ENCODE measurements at regions not wholly inside any gene's neighbourhood (a gene's known extent, or its start where the extent isn't known, plus 50 kb on each side); places are given as distances from the start of the nearest gene placed in this dataset.

GRCh38 chr6:118744261-118744941 lies 93.0 kb upstream of the CEP85L start:
- H3K9me3 ChIP-seq: no peaks in the 10 kb centered on the region
- H3K4me1 ChIP-seq: no peaks in the 10 kb centered on the region
- intact Hi-C loops (cut with DNase I; ENCODE audit: low total_unique reads): no loop called here
- H3K27ac ChIP-seq: no peak overlapping the region
- TF ChIP-seq POLR2A (IDR thresholded peaks at IDR 0.05) (no peak), CTCF (IDR thresholded peaks at IDR 0.05) (no peak)
- no peak for DNase-seq
- H3K4me3 ChIP-seq: no peak overlapping the region
- H3K36me3 ChIP-seq: no peaks in the 10 kb centered on the region
- no peaks in the 10 kb centered on the region for H3K27me3 ChIP-seq

- Histone ChIP-seq H3K4me3 (no peak overlapping the region), H3K36me3 (no peaks in the 10 kb centered on the region), H3K27ac (no peak overlapping the region), H3K9me3 (no peaks in the 10 kb centered on the region), H3K27me3 (no peaks in the 10 kb centered on the region), H3K4me1 (no peaks in the 10 kb centered on the region)
- no peak for DNase-seq
- TF ChIP-seq POLR2A (IDR thresholded peaks at IDR 0.05): no peak
- TF ChIP-seq CTCF (IDR thresholded peaks at IDR 0.05): no peak
- intact Hi-C loops (cut with DNase I; ENCODE audit: low total_unique reads): no loop called here
Observed at GRCh38 chr6:118743746-118744145, 92.4 kb upstream of the CEP85L start.

- Histone ChIP-seq H3K27me3 (no peaks in the 10 kb centered on the region), H3K9me3 (no peaks in the 10 kb centered on the region), H3K36me3 (no peaks in the 10 kb centered on the region), H3K4me3 (no peak overlapping the region), H3K27ac (no peak overlapping the region), H3K4me1 (no peaks in the 10 kb centered on the region)
- TF ChIP-seq POLR2A (IDR thresholded peaks at IDR 0.05) (no peak), CTCF (IDR thresholded peaks at IDR 0.05) (no peak)
- DNase-seq: no peak
- intact Hi-C loops (cut with DNase I; ENCODE audit: low total_unique reads): no loop called here
Observed at GRCh38 chr6:118740372-118740771, 89.0 kb upstream of the CEP85L start.

- Histone ChIP-seq H3K9me3 (no peaks in the 10 kb centered on the region), H3K27ac (no peak overlapping the region), H3K4me3 (no peak overlapping the region), H3K4me1 (no peaks in the 10 kb centered on the region), H3K36me3 (no peaks in the 10 kb centered on the region), H3K27me3 (no peaks in the 10 kb centered on the region)
- intact Hi-C loops (cut with DNase I; ENCODE audit: low total_unique reads): no loop called here
- DNase-seq: no peak
- TF ChIP-seq POLR2A (IDR thresholded peaks at IDR 0.05) (no peak), CTCF (IDR thresholded peaks at IDR 0.05) (no peak)
Observed at GRCh38 chr6:118739696-118740353, 88.4 kb upstream of the CEP85L start.

GRCh38 chr6:118736440-118736839 lies 85.0 kb upstream of the CEP85L start:
- Histone ChIP-seq H3K27me3 (no peaks in the 10 kb centered on the region), H3K4me1 (no peaks in the 10 kb centered on the region), H3K27ac (no peak overlapping the region), H3K36me3 (no peaks in the 10 kb centered on the region), H3K4me3 (no peak overlapping the region), H3K9me3 (no peaks in the 10 kb centered on the region)
- no peak for DNase-seq
- intact Hi-C loops (cut with DNase I; ENCODE audit: low total_unique reads): no loop called here
- no peak for TF ChIP-seq CTCF (IDR thresholded peaks at IDR 0.05)
- no peak for TF ChIP-seq POLR2A (IDR thresholded peaks at IDR 0.05)

All from uterus (tissue), 3 donors.